SK-N-SH (cell line): ENCODE measurements at regions not wholly inside any gene's neighbourhood (a gene's known extent, or its start where the extent isn't known, plus 50 kb on each side); places are given as distances from the start of the nearest gene placed in this dataset.
"Not testable (repeated sequence)": the region's sequence is repeated elsewhere in the genome, so short reads cannot be mapped to it uniquely, and the experiment has no call there.

Experiments
- CTCF ChIA-PET: fragments of 300-600, 350-600 bp; formaldehyde crosslinking; extraction: SDS; loops from one replicate; lab custom pipeline; 2021; lab: Yijun Ruan, JAX
- POLR2A ChIA-PET: fragments of 350-600 bp; sonication (Branson Sonifier 250); formaldehyde crosslinking; extraction: SDS; loops from one replicate; lab custom pipeline; 2020; ENCODE audit warnings: antibody characterized with exemption, inconsistent platforms; lab: Yijun Ruan, JAX
- DNase-seq: peaks from one replicate; pipeline ENCODE4 v3.0.0; 2012
- H2AFZ ChIP-seq: fragments of 200-600 bp; sonication (generic); 2 replicates; pipeline ENCODE4 v1.8.1; 2016; ENCODE audit warnings: antibody characterized with exemption, mild to moderate bottlenecking, low read depth
- H3F3A ChIP-seq: fragments of 200-600 bp; sonication (generic); replicated peaks from 2 replicates; pipeline ENCODE3; 2016; ENCODE audit warnings: antibody characterized with exemption, mild to moderate bottlenecking; ENCODE audit not compliant: insufficient read depth
- H3K27ac ChIP-seq, 2 experiments: fragments of 200-500 bp in 1 of 2; fragments of 200-600 bp in 1 of 2; sonication (Bioruptor generic) in 1 of 2; sonication (generic), shearing (Covaris generic) in 1 of 2; 2 replicates each; pipeline versions ENCODE4 v1.5.1 to v1.6.1; 2014 to 2016; ENCODE audit warnings: low read depth in 2 of 2, inconsistent platforms in 1 of 2, low read length in 1 of 2, mild to moderate bottlenecking in 1 of 2, mixed read lengths in 1 of 2
- H3K27me3 ChIP-seq: fragments of 200-600 bp; sonication (generic), shearing (Covaris generic); 2 replicates; pipeline ENCODE4 v1.6.1; 2016; ENCODE audit warnings: mixed run types; ENCODE audit not compliant: insufficient read depth
- H3K36me3 ChIP-seq, 2 experiments: fragments of 200-500 bp in 1 of 2; fragments of 200-600 bp in 1 of 2; sonication (Bioruptor generic) in 1 of 2; sonication (generic) in 1 of 2; replicated peaks in 1 of 2; 2 replicates each; pipeline versions ENCODE3 to v1.5.1; 2014 to 2016; ENCODE audit warnings: low read length in 1 of 2, mild to moderate bottlenecking in 1 of 2; ENCODE audit not compliant: insufficient read depth in 2 of 2, control insufficient read depth in 1 of 2
- H3K4me1 ChIP-seq, 2 experiments: fragments of 200-500 bp in 1 of 2; fragments of 200-600 bp in 1 of 2; sonication (Bioruptor generic) in 1 of 2; sonication (generic), shearing (Covaris generic) in 1 of 2; 2 replicates each; pipeline versions ENCODE4 v1.5.1 to v1.6.1; 2014 to 2016; ENCODE audit warnings: low read depth in 1 of 2, low read length in 1 of 2, mixed run types in 1 of 2; ENCODE audit not compliant: insufficient read depth in 2 of 2, control insufficient read depth in 1 of 2
- H3K4me2 ChIP-seq: fragments of 200-600 bp; sonication (generic), shearing (Covaris generic); 2 replicates; pipeline ENCODE4 v1.6.1; 2017; ENCODE audit warnings: mixed run types
- H3K4me3 ChIP-seq, 2 experiments: fragments of 200-500 bp in 1 of 2; fragments of 200-600 bp in 1 of 2; sonication (Bioruptor generic) in 1 of 2; sonication (generic), shearing (Covaris generic) in 1 of 2; 2 replicates each; pipeline versions ENCODE4 v1.5.1 to v1.8.1; 2014 to 2016; ENCODE audit warnings: low read depth in 2 of 2, inconsistent platforms in 1 of 2, low read length in 1 of 2, mild to moderate bottlenecking in 1 of 2, mixed read lengths in 1 of 2, moderate library complexity in 1 of 2
- H3K79me2 ChIP-seq: fragments of 200-600 bp; sonication (generic); 2 replicates; pipeline ENCODE4 v1.8.1; 2017; ENCODE audit warnings: mild to moderate bottlenecking; ENCODE audit not compliant: insufficient read depth
- H3K9ac ChIP-seq: fragments of 200-600 bp; sonication (generic); 2 replicates; pipeline ENCODE4 v1.6.1; 2017; ENCODE audit warnings: mixed run types
- H3K9me2 ChIP-seq: fragments of 200-600 bp; sonication (generic); 2 replicates; pipeline ENCODE4 v1.6.1; 2017; ENCODE audit warnings: mixed run types
- H3K9me3 ChIP-seq: fragments of 200-600 bp; sonication (generic); 2 replicates; pipeline ENCODE4 v1.6.1; 2017; ENCODE audit warnings: mixed run types, mild to moderate bottlenecking, moderate library complexity
- H4K20me1 ChIP-seq: fragments of 200-600 bp; sonication (generic); 2 replicates; pipeline ENCODE4 v1.6.1; 2017; ENCODE audit warnings: mild to moderate bottlenecking, mixed run types; ENCODE audit not compliant: insufficient read depth
- EP300 ChIP-seq, 2 experiments: IDR thresholded peaks; 2 replicates each; pipeline versions ENCODE4 v1.4.0 to v1.6.1; 2012; ENCODE audit warnings: borderline replicate concordance in 1 of 2, low read depth in 1 of 2, low read length in 1 of 2
- FOXJ3 ChIP-seq: sonication (generic); formaldehyde crosslinking; IDR thresholded peaks from 2 replicates; pipeline ENCODE4 v1.5.1; 2020; ENCODE audit warnings: mild to moderate bottlenecking, missing genetic modification reagents
- GATA2 ChIP-seq: sonication (generic); formaldehyde crosslinking; IDR thresholded peaks from 2 replicates; pipeline ENCODE4 v1.5.0; 2020; ENCODE audit warnings: mild to moderate bottlenecking, missing genetic modification reagents
- MXI1 ChIP-seq: IDR thresholded peaks from 2 replicates; pipeline ENCODE4 v1.6.1; 2012; ENCODE audit warnings: mild to moderate bottlenecking, low read depth, low read length, improper control_type of control experiment
- RAD21 ChIP-seq: IDR thresholded peaks from 2 replicates; pipeline ENCODE4 v1.6.1; 2012; ENCODE audit warnings: mild to moderate bottlenecking, low read length
- RCOR1 ChIP-seq: fragments of 150-350 bp; IDR thresholded peaks from 2 replicates; pipeline ENCODE4 v1.6.1; 2017; ENCODE audit warnings: antibody characterized with exemption, low read length
- TCF12 ChIP-seq: IDR thresholded peaks from 2 replicates; pipeline ENCODE4 v1.4.0; 2012
- WGBS: methylation state at CpG from one replicate; pipeline ENCODE4 v1.1.6; 2017; ENCODE audit warnings: low lambda C conversion rate; 5-methylcytosine and 5-hydroxymethylcytosine counted together

DNA sequence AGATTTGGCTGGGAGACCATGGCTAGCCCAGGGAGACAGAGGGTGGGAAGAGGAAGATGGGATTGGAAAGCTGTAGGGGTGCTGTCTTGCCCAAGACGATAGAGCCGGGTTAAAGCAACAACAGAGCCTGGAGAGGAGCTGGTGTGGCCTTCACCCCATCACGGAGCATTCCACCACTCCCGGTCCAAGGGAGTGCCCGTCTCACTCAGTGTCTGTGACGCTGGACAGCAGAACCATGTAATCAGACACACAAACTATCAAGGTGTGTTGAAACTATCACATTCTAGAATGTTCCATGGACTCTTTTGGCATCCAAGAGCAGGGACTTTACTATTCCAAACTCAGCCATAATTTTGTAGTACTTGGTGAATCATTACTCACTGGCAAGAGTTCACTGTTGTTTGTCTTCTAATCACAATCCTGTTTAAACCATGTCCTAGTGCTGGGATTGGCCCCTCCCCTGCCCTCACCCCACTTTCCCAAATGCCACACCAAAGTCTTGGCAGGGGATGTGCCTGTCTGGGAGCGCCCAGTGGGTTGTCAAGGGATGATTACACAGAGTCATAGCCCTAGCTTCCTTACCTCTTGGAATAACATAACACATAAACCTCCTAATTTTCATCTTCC, 187.4 kb downstream of the LAT start:
- WGBS = 81% methylated on average over 7 of the region's 7 CpGs
- H3K27me3 ChIP-seq, H3K36me3 ChIP-seq, CTCF ChIA-PET, H3K9me2 ChIP-seq, H2AFZ ChIP-seq, H3K9me3 ChIP-seq, H3F3A ChIP-seq, DNase-seq, POLR2A ChIA-PET, H3K79me2 ChIP-seq, H4K20me1 ChIP-seq, H3K4me3 ChIP-seq, H3K4me2 ChIP-seq, H3K9ac ChIP-seq: not testable (repeated sequence)
- peaks cover 0 to 49% of the 10 kb centered on the region in 2 experiments; a peak in 2 of 4 replicates for H3K4me1 ChIP-seq
- H3K27ac ChIP-seq = peak overlapping the region in 1 of 2 experiments; percentile 78; a peak in 2 of 4 replicates

DNA sequence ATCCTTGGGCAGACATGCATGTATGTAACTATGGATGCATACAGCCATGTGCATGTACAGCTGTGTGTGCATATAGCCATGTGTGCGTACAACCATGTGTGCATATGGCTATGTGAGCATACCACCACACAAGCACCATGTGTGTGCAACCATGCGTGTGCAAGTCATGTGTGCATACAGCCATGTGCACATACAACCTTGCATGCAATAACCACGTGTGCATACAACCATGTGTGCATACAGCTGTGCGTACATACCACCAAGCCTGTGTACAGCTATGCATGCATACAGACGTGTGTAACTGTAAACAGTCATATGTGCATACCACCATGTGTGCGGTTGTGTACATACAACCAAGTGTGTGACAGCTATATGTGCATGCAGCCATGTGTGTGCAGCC, 186.4 kb downstream of the LAT start:
- H3K4me2 ChIP-seq, H3F3A ChIP-seq, H3K79me2 ChIP-seq, H3K9me3 ChIP-seq, H3K9ac ChIP-seq, H2AFZ ChIP-seq, POLR2A ChIA-PET, H3K4me3 ChIP-seq, H4K20me1 ChIP-seq, DNase-seq, H3K36me3 ChIP-seq, H3K9me2 ChIP-seq, H3K27me3 ChIP-seq: not testable (repeated sequence)
- CTCF ChIA-PET = interaction anchor here (0.8 kb wide), 1 partner anchor 11 kb away, joined by 3 read pairs; no protein-coding TSS in a partner anchor
- H3K27ac ChIP-seq = peak overlapping the region in 1 of 2 experiments; percentile 78; a peak in 2 of 4 replicates
- peaks cover 0 to 40% of the 10 kb centered on the region in 2 experiments; a peak in 2 of 4 replicates for H3K4me1 ChIP-seq
- 68% methylated on average over 6 of the region's 6 CpGs for WGBS

DNA sequence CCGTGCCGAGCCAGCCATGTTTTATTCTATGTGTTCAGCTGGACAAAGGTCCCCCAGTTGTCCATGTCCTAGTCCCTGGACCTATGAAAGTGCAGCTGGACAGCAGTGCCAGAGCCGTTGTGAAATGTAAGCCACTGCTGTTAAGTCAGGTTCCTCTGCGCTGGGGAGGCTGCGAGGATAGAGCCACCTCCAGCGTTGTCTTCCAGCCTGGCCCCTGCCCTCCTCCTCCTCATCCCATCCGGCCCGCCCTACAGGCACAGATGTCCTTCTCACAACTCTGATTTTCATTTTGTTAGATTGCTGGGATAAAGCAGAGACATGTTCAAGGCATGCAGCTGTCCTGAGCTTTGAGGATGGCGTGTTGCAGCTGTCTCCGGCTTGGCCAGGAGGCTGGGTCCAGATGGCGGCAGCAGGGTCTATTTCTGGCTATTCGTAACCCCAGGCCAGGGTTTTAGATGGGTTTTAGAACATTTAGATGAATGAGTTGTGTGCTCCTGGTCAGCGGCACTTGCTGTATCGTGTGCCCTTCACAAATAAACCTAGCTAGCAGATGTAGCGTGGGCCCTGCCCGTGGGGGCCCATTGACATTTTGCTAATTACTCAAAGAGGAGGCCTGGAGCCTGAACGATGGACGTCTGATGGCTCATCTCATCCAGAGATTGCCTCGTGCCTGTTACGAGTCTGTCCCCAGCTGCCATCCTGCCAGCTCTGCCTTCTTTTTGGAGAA, 185.7 kb downstream of the LAT start:
- H3F3A ChIP-seq, H3K36me3 ChIP-seq, H3K9me3 ChIP-seq, H2AFZ ChIP-seq, H4K20me1 ChIP-seq, POLR2A ChIA-PET, H3K9ac ChIP-seq, H3K79me2 ChIP-seq, H3K4me3 ChIP-seq, H3K27me3 ChIP-seq, H3K4me2 ChIP-seq, H3K9me2 ChIP-seq: not testable (repeated sequence)
- DNase-seq = peak; percentile 70
- TF ChIP-seq TCF12 (0 out of 2 replicates have a peak, but pooled peaks have one; percentile 21), MXI1 (peak; percentile 53; the same call in 1 of the 2 replicates), FOXJ3 (CRISPR knock-in tag) (peak; percentile 42; the same call in 1 of the 2 replicates), EP300 (IDR thresholded peaks at IDR 0.05; ENCODE audit: borderline replicate concordance in 1 of 2, low read depth in 1 of 2, low read length in 1 of 2) (peak in 1 of 2 experiments; percentile 86; a peak in 2 of 4 replicates), RCOR1 (peak; percentile 80), RAD21 (peak; percentile 17; the same call in 1 of the 2 replicates), GATA2 (CRISPR knock-in tag) (peak; percentile 86)
- 78% methylated on average over 6 of the region's 20 CpGs for WGBS
- H3K4me1 ChIP-seq = peaks cover 0 to 33% of the 10 kb centered on the region in 2 experiments; a peak in 2 of 4 replicates
- H3K27ac ChIP-seq = peak overlapping the region in 1 of 2 experiments; percentile 78; a peak in 2 of 4 replicates
- CTCF ChIA-PET = interaction anchor here (0.8 kb wide), 1 partner anchor 12 kb away, joined by 3 read pairs; no protein-coding TSS in a partner anchor
